HFFc6 (cell line): ENCODE measurements at regions not wholly inside any gene's neighbourhood (a gene's known extent, or its start where the extent isn't known, plus 50 kb on each side); places are given as distances from the start of the nearest gene placed in this dataset.

Source experiments
- DNase-seq: peaks from one replicate; pipeline ENCODE4 v3.0.0-alpha.2; 2018
- H3K27ac Mint-ChIP-seq: 2 replicates; pipeline ENCODE4 v1.8.0; 2020; ENCODE audit warnings: mild to moderate bottlenecking, mixed read lengths
- H3K27me3 Mint-ChIP-seq: 2 replicates; pipeline ENCODE4 v1.8.0; 2021; ENCODE audit warnings: mild to moderate bottlenecking, moderate library complexity, mixed read lengths; ENCODE audit not compliant: insufficient read depth
- H3K36me3 Mint-ChIP-seq: 2 replicates; pipeline ENCODE4 v1.8.0; 2021; ENCODE audit warnings: low read depth, mixed read lengths
- H3K4me1 Mint-ChIP-seq: 2 replicates; pipeline ENCODE4 v1.8.0; 2020; ENCODE audit warnings: low read depth, mixed read lengths
- H3K4me3 Mint-ChIP-seq: 2 replicates; pipeline ENCODE4 v1.8.0; 2020; ENCODE audit warnings: mild to moderate bottlenecking, moderate library complexity, mixed read lengths
- H3K9me3 Mint-ChIP-seq: 2 replicates; pipeline ENCODE4 v1.8.0; 2020; ENCODE audit warnings: mild to moderate bottlenecking, mixed read lengths
- CTCF ChIP-seq: fragments of 200-600 bp; sonication (generic); IDR thresholded peaks from 2 replicates; pipeline ENCODE4 v1.5.0; 2021; ENCODE audit warnings: antibody characterized with exemption, mild to moderate bottlenecking

- Mint-ChIP-seq H3K27me3 (no peaks in the 10 kb centered on the region), H3K4me3 (no peak overlapping the region), H3K27ac (no peak overlapping the region), H3K9me3 (peaks cover 6% of the 10 kb centered on the region; the same call in 1 of the 2 replicates), H3K36me3 (no peaks in the 10 kb centered on the region), H3K4me1 (no peaks in the 10 kb centered on the region)
- no peak for TF ChIP-seq CTCF
- DNase-seq = no peak
These were observed 304.6 kb upstream of the ZEB2 start for GRCh38 chr2:144824306-144825080.

GRCh38 chr2:144822966-144823365 lies 303.0 kb upstream of the ZEB2 start:
- H3K27ac Mint-ChIP-seq = no peak overlapping the region
- peaks cover 6% of the 10 kb centered on the region; the same call in 1 of the 2 replicates for H3K9me3 Mint-ChIP-seq
- H3K4me3 Mint-ChIP-seq = no peak overlapping the region
- no peaks in the 10 kb centered on the region for H3K36me3 Mint-ChIP-seq
- H3K27me3 Mint-ChIP-seq = no peaks in the 10 kb centered on the region
- H3K4me1 Mint-ChIP-seq = no peaks in the 10 kb centered on the region
- DNase-seq = no peak
- TF ChIP-seq CTCF = no peak

- no peak for TF ChIP-seq CTCF
- no peaks in the 10 kb centered on the region for H3K4me1 Mint-ChIP-seq
- DNase-seq = no peak
- H3K36me3 Mint-ChIP-seq = no peaks in the 10 kb centered on the region
- H3K4me3 Mint-ChIP-seq = no peak overlapping the region
- H3K27me3 Mint-ChIP-seq = no peaks in the 10 kb centered on the region
- no peak overlapping the region for H3K27ac Mint-ChIP-seq
- H3K9me3 Mint-ChIP-seq = no peaks in the 10 kb centered on the region
These were observed 292.4 kb upstream of the ZEB2 start for GRCh38 chr2:144812288-144812687.

GRCh38 chr2:144801766-144802165 lies 281.8 kb upstream of the ZEB2 start:
- Mint-ChIP-seq H3K4me1 (peaks cover 25% of the 10 kb centered on the region), H3K9me3 (no peaks in the 10 kb centered on the region), H3K36me3 (no peaks in the 10 kb centered on the region), H3K27ac (peak overlapping the region; percentile 87), H3K4me3 (peak overlapping the region; percentile 48; the same call in 1 of the 2 replicates), H3K27me3 (no peaks in the 10 kb centered on the region)
- DNase-seq = peak; percentile 72
- TF ChIP-seq CTCF = no peak

- H3K36me3 Mint-ChIP-seq = no peaks in the 10 kb centered on the region
- DNase-seq = no peak
- no peaks in the 10 kb centered on the region for H3K27me3 Mint-ChIP-seq
- H3K27ac Mint-ChIP-seq = peak overlapping the region; percentile 87
- H3K4me3 Mint-ChIP-seq = peak overlapping the region; percentile 48; the same call in 1 of the 2 replicates
- H3K9me3 Mint-ChIP-seq = no peaks in the 10 kb centered on the region
- TF ChIP-seq CTCF = no peak
- peaks cover 25% of the 10 kb centered on the region for H3K4me1 Mint-ChIP-seq
These were observed 281.4 kb upstream of the ZEB2 start for GRCh38 chr2:144801325-144801724.
